ENCODE measurements at regions not wholly inside any gene's neighbourhood (a gene's known extent, or its start where the extent isn't known, plus 50 kb on each side); places are given as distances from the start of the nearest gene placed in this dataset.

- no peak for DNase-seq (ENCODE audit: low spot score)
Measured at GRCh38 chr5:106880656-106881055, 790.1 kb downstream of the EFNA5 start.

GRCh38 chr5:106877881-106878280 is 792.9 kb downstream of the EFNA5 start:
- no peak for DNase-seq (ENCODE audit: low spot score)

- no peak for DNase-seq (ENCODE audit: low spot score)
Measured at GRCh38 chr5:106876665-106877194, 794.0 kb downstream of the EFNA5 start.

GRCh38 chr5:106876298-106876622 is 794.5 kb downstream of the EFNA5 start:
- no peak for DNase-seq (ENCODE audit: low spot score)

GRCh38 chr5:106875591-106876297 is 795.0 kb downstream of the EFNA5 start:
- DNase-seq (ENCODE audit: low spot score), result peak; percentile 13

- DNase-seq (ENCODE audit: low spot score), result no peak
Measured at GRCh38 chr5:106874974-106875373, 795.8 kb downstream of the EFNA5 start.

- DNase-seq (ENCODE audit: low spot score), result no peak
Measured at GRCh38 chr5:106874531-106874930, 796.2 kb downstream of the EFNA5 start.

GRCh38 chr5:106873568-106873967 is 797.2 kb downstream of the EFNA5 start:
- no peak for DNase-seq (ENCODE audit: low spot score)

GRCh38 chr5:106865279-106865678 is 805.5 kb downstream of the EFNA5 start:
- DNase-seq (ENCODE audit: low spot score), result no peak

GRCh38 chr5:106862450-106863193 is 808.1 kb downstream of the EFNA5 start:
- no peak for DNase-seq (ENCODE audit: low spot score)

- DNase-seq (ENCODE audit: low spot score), result no peak
Measured at GRCh38 chr5:106860398-106861044, 810.2 kb downstream of the EFNA5 start.

GRCh38 chr5:106858616-106859015 is 812.1 kb downstream of the EFNA5 start:
- DNase-seq (ENCODE audit: low spot score), result no peak

GRCh38 chr5:106854922-106855321 is 815.8 kb downstream of the EFNA5 start:
- DNase-seq (ENCODE audit: low spot score), result no peak

- DNase-seq (ENCODE audit: low spot score), result no peak
Measured at GRCh38 chr5:106854105-106854687, 816.5 kb downstream of the EFNA5 start.

- no peak for DNase-seq (ENCODE audit: low spot score)
Measured at GRCh38 chr5:106853266-106853665, 817.5 kb downstream of the EFNA5 start.

GRCh38 chr5:106849266-106849665 is 821.5 kb downstream of the EFNA5 start:
- DNase-seq (ENCODE audit: low spot score), result no peak

GRCh38 chr5:106843812-106844416 is 826.8 kb downstream of the EFNA5 start:
- no peak for DNase-seq (ENCODE audit: low spot score)

GRCh38 chr5:106833517-106833916 is 837.2 kb downstream of the EFNA5 start:
- DNase-seq (ENCODE audit: low spot score), result no peak

- no peak for DNase-seq (ENCODE audit: low spot score)
Measured at GRCh38 chr5:106827061-106827460, 843.7 kb downstream of the EFNA5 start.

GRCh38 chr5:106825374-106825773 is 845.4 kb downstream of the EFNA5 start:
- no peak for DNase-seq (ENCODE audit: low spot score)

- no peak for DNase-seq (ENCODE audit: low spot score)
Measured at GRCh38 chr5:106822851-106823250, 847.9 kb downstream of the EFNA5 start.

GRCh38 chr5:106818552-106818951 is 852.2 kb downstream of the EFNA5 start:
- DNase-seq (ENCODE audit: low spot score), result no peak
